GM12874 (cell line): ENCODE measurements at regions not wholly inside any gene's neighbourhood (a gene's known extent, or its start where the extent isn't known, plus 50 kb on each side); places are given as distances from the start of the nearest gene placed in this dataset.

Source experiments
- CTCF ChIP-seq: IDR thresholded peaks from 2 replicates; pipeline ENCODE4 v1.5.1; 2011; ENCODE audit warnings: low read depth, mild to moderate bottlenecking, control low read depth, low read length, moderate library complexity; ENCODE audit not compliant: insufficient read depth

GRCh38 chr6:167392631-167393316 is 67.9 kb downstream of the TTLL2 start:
- no peak for TF ChIP-seq CTCF

GRCh38 chr6:167393731-167394130 is 68.8 kb downstream of the TTLL2 start:
- TF ChIP-seq CTCF: no peak

GRCh38 chr6:167394339-167394738 is 69.5 kb downstream of the TTLL2 start:
- no peak for TF ChIP-seq CTCF

- TF ChIP-seq CTCF: no peak
These were observed 69.9 kb downstream of the TTLL2 start for GRCh38 chr6:167394820-167395219.

- TF ChIP-seq CTCF: no peak
These were observed 71.3 kb downstream of the TTLL2 start for GRCh38 chr6:167396068-167396658.

GRCh38 chr6:167396659-167397490 is 72.0 kb downstream of the TTLL2 start:
- no peak for TF ChIP-seq CTCF

- TF ChIP-seq CTCF: no peak
These were observed 72.8 kb downstream of the TTLL2 start for GRCh38 chr6:167397712-167398111.
